ENCODE measurements at regions not wholly inside any gene's neighbourhood (a gene's known extent, or its start where the extent isn't known, plus 50 kb on each side); places are given as distances from the start of the nearest gene placed in this dataset.

GRCh38 chr16:61555718-61556441, 480.4 kb downstream of the CDH8 start:
- TF ChIP-seq CTCF (IDR thresholded peaks at IDR 0.05; ENCODE audit: insufficient read depth, low read length, poor library complexity, severe bottlenecking) (no peak), EZH2phosphoT487 (conservative IDR thresholded peaks at IDR 0.05; ENCODE audit: low read length) (no peak)

All from SU-DHL-6 (cell line).